ENCODE measurements at regions not wholly inside any gene's neighbourhood (a gene's known extent, or its start where the extent isn't known, plus 50 kb on each side); places are given as distances from the start of the nearest gene placed in this dataset.

GRCh38 chr16:79713609-79714309 is 113.2 kb upstream of the MAF start:
- Mint-ChIP-seq H3K4me1 (ENCODE audit: low read depth) (peaks cover 39% of the 10 kb centered on the region), H3K27me3 (ENCODE audit: low read depth) (no peaks in the 10 kb centered on the region), H3K27ac (no peak overlapping the region), H3K4me3 (ENCODE audit: low read depth) (peak overlapping the region; percentile 63), H3K36me3 (ENCODE audit: low read depth) (peaks cover 10% of the 10 kb centered on the region), H3K9me3 (peaks cover 14% of the 10 kb centered on the region)
- intact Hi-C loops (cut with micrococcal nuclease), result loop anchor here (10.0 kb wide), 2 partner anchors 639 to 939 kb away; no protein-coding TSS in a partner anchor
- no peak for DNase-seq (ENCODE audit: low spot score)

GRCh38 chr16:79712276-79712675 is 111.7 kb upstream of the MAF start:
- Mint-ChIP-seq H3K4me1 (ENCODE audit: low read depth) (peaks cover 34% of the 10 kb centered on the region), H3K9me3 (peaks cover 14% of the 10 kb centered on the region), H3K27me3 (ENCODE audit: low read depth) (no peaks in the 10 kb centered on the region), H3K27ac (no peak overlapping the region), H3K4me3 (ENCODE audit: low read depth) (no peak overlapping the region), H3K36me3 (ENCODE audit: low read depth) (peaks cover 5% of the 10 kb centered on the region)
- intact Hi-C loops (cut with micrococcal nuclease), result loop anchor here (10.0 kb wide), 2 partner anchors 637 to 937 kb away; no protein-coding TSS in a partner anchor
- no peak for DNase-seq (ENCODE audit: low spot score)

GRCh38 chr16:79707876-79708275 is 107.3 kb upstream of the MAF start:
- DNase-seq (ENCODE audit: low spot score), result no peak
- Mint-ChIP-seq H3K36me3 (ENCODE audit: low read depth) (peaks cover 3% of the 10 kb centered on the region), H3K27ac (no peak overlapping the region), H3K27me3 (ENCODE audit: low read depth) (peaks cover 3% of the 10 kb centered on the region), H3K9me3 (peaks cover 5% of the 10 kb centered on the region), H3K4me1 (ENCODE audit: low read depth) (peaks cover 12% of the 10 kb centered on the region), H3K4me3 (ENCODE audit: low read depth) (no peak overlapping the region)
- intact Hi-C loops (cut with micrococcal nuclease), result no loop called here

GRCh38 chr16:79703066-79703465 is 102.5 kb upstream of the MAF start:
- Mint-ChIP-seq H3K36me3 (ENCODE audit: low read depth) (no peaks in the 10 kb centered on the region), H3K9me3 (peaks cover 1% of the 10 kb centered on the region), H3K4me3 (ENCODE audit: low read depth) (no peak overlapping the region), H3K27ac (no peak overlapping the region), H3K4me1 (ENCODE audit: low read depth) (peaks cover 12% of the 10 kb centered on the region), H3K27me3 (ENCODE audit: low read depth) (peaks cover 12% of the 10 kb centered on the region)
- intact Hi-C loops (cut with micrococcal nuclease), result no loop called here
- no peak for DNase-seq (ENCODE audit: low spot score)

DNA sequence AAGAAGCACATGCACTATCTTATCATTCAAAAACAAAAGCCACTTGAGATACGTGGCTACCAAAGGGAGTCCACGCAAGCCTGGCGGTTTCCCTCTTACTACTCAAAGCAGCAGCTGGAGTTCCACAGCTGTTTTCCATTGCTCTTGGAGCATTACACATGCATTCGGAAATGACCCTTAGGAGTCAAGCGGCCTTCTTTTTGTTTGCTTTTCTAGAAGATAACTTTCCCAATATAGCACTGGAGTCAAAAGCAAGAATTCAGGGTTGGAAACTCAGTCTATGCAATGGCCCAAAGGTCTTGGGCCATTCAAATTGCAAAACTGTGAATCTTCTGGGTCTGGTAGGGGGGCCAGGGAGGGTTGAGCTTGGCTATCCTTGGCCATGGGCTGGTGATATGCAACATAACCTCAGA is 97.8 kb upstream of the MAF start:
- peaks cover 12% of the 10 kb centered on the region for H3K27me3 Mint-ChIP-seq (ENCODE audit: low read depth)
- H3K9me3 Mint-ChIP-seq, result peaks cover 26% of the 10 kb centered on the region
- no peak for DNase-seq (ENCODE audit: low spot score)
- peaks cover 10% of the 10 kb centered on the region for H3K4me1 Mint-ChIP-seq (ENCODE audit: low read depth)
- H3K4me3 Mint-ChIP-seq (ENCODE audit: low read depth), result no peak overlapping the region
- no peaks in the 10 kb centered on the region for H3K36me3 Mint-ChIP-seq (ENCODE audit: low read depth)
- no peak overlapping the region for H3K27ac Mint-ChIP-seq
- intact Hi-C loops (cut with micrococcal nuclease), result no loop called here

- H3K27me3 Mint-ChIP-seq (ENCODE audit: low read depth), result peaks cover 12% of the 10 kb centered on the region
- intact Hi-C loops (cut with micrococcal nuclease), result no loop called here
- H3K36me3 Mint-ChIP-seq (ENCODE audit: low read depth), result no peaks in the 10 kb centered on the region
- no peak for DNase-seq (ENCODE audit: low spot score)
- H3K4me3 Mint-ChIP-seq (ENCODE audit: low read depth), result no peak overlapping the region
- H3K4me1 Mint-ChIP-seq (ENCODE audit: low read depth), result peaks cover 10% of the 10 kb centered on the region
- peaks cover 30% of the 10 kb centered on the region for H3K9me3 Mint-ChIP-seq
- no peak overlapping the region for H3K27ac Mint-ChIP-seq
Measured at GRCh38 chr16:79697562-79698112, 97.1 kb upstream of the MAF start.

- no peak for DNase-seq (ENCODE audit: low spot score)
- no peaks in the 10 kb centered on the region for H3K36me3 Mint-ChIP-seq (ENCODE audit: low read depth)
Measured at GRCh38 chr16:79691007-79691406, 90.5 kb upstream of the MAF start.

DNA sequence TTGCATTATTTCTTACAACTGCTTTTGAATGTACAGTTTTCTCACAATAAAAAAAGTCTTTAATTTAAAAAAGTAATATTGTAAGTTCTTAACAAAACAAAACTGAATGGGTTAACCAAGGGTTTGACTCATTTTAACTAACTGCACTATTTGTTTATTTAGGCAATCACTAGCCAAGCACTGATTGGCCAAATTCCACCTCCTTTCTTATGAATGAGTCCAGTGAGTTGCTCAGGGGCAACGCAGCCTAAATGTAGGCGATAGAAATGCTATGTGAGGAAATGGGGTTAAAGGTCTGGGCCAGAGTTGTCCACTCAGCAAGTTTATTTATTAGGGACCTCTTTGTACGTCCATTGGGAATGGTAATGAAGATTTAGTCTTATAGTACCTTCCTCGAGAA is 89.6 kb upstream of the MAF start:
- H3K9me3 Mint-ChIP-seq, result peaks cover 17% of the 10 kb centered on the region
- H3K4me1 Mint-ChIP-seq (ENCODE audit: low read depth), result no peaks in the 10 kb centered on the region
- DNase-seq (ENCODE audit: low spot score), result no peak
- intact Hi-C loops (cut with micrococcal nuclease), result no loop called here
- no peak overlapping the region for H3K4me3 Mint-ChIP-seq (ENCODE audit: low read depth)
- H3K36me3 Mint-ChIP-seq (ENCODE audit: low read depth), result no peaks in the 10 kb centered on the region
- peaks cover 18% of the 10 kb centered on the region for H3K27me3 Mint-ChIP-seq (ENCODE audit: low read depth)
- no peak overlapping the region for H3K27ac Mint-ChIP-seq

More at GRCh38 chr16:79691007-79691406, 90.5 kb upstream of the MAF start:
- Mint-ChIP-seq H3K27ac (no peak overlapping the region), H3K4me3 (ENCODE audit: low read depth) (no peak overlapping the region), H3K9me3 (peaks cover 18% of the 10 kb centered on the region), H3K4me1 (ENCODE audit: low read depth) (no peaks in the 10 kb centered on the region), H3K27me3 (ENCODE audit: low read depth) (peaks cover 17% of the 10 kb centered on the region)
- intact Hi-C loops (cut with micrococcal nuclease), result no loop called here

GRCh38 chr16:79687249-79688130 is 87.0 kb upstream of the MAF start:
- H3K4me3 Mint-ChIP-seq (ENCODE audit: low read depth), result no peak overlapping the region
- no peak overlapping the region for H3K27ac Mint-ChIP-seq
- peaks cover 20% of the 10 kb centered on the region for H3K27me3 Mint-ChIP-seq (ENCODE audit: low read depth)

GRCh38 chr16:79685871-79686270 is 85.3 kb upstream of the MAF start:
- peaks cover 18% of the 10 kb centered on the region for H3K27me3 Mint-ChIP-seq (ENCODE audit: low read depth)
- DNase-seq (ENCODE audit: low spot score), result no peak
- no peaks in the 10 kb centered on the region for H3K4me1 Mint-ChIP-seq (ENCODE audit: low read depth)
- intact Hi-C loops (cut with micrococcal nuclease), result no loop called here
- no peak overlapping the region for H3K27ac Mint-ChIP-seq
- H3K4me3 Mint-ChIP-seq (ENCODE audit: low read depth), result no peak overlapping the region
- H3K9me3 Mint-ChIP-seq, result no peaks in the 10 kb centered on the region
- no peaks in the 10 kb centered on the region for H3K36me3 Mint-ChIP-seq (ENCODE audit: low read depth)

More at GRCh38 chr16:79687249-79688130, 87.0 kb upstream of the MAF start:
- Mint-ChIP-seq H3K9me3 (no peaks in the 10 kb centered on the region), H3K4me1 (ENCODE audit: low read depth) (no peaks in the 10 kb centered on the region), H3K36me3 (ENCODE audit: low read depth) (no peaks in the 10 kb centered on the region)
- intact Hi-C loops (cut with micrococcal nuclease), result no loop called here
- DNase-seq (ENCODE audit: low spot score), result no peak

GRCh38 chr16:79679334-79679733 is 78.8 kb upstream of the MAF start:
- intact Hi-C loops (cut with micrococcal nuclease), result loop anchor here (1.0 to 5.0 kb wide), 2 partner anchors 31 to 52 kb away; no protein-coding TSS in a partner anchor
- Mint-ChIP-seq H3K9me3 (no peaks in the 10 kb centered on the region), H3K36me3 (ENCODE audit: low read depth) (no peaks in the 10 kb centered on the region), H3K27ac (no peak overlapping the region), H3K27me3 (ENCODE audit: low read depth) (peaks cover 18% of the 10 kb centered on the region), H3K4me3 (ENCODE audit: low read depth) (no peak overlapping the region), H3K4me1 (ENCODE audit: low read depth) (no peaks in the 10 kb centered on the region)
- no peak for DNase-seq (ENCODE audit: low spot score)

- Mint-ChIP-seq H3K4me1 (ENCODE audit: low read depth) (no peaks in the 10 kb centered on the region), H3K4me3 (ENCODE audit: low read depth) (no peak overlapping the region), H3K27ac (no peak overlapping the region), H3K36me3 (ENCODE audit: low read depth) (no peaks in the 10 kb centered on the region), H3K27me3 (ENCODE audit: low read depth) (peaks cover 21% of the 10 kb centered on the region), H3K9me3 (no peaks in the 10 kb centered on the region)
- DNase-seq (ENCODE audit: low spot score), result no peak
- intact Hi-C loops (cut with micrococcal nuclease), result loop anchor here (5.0 kb wide), 1 partner anchor 51 kb away; no protein-coding TSS in a partner anchor
Measured at GRCh38 chr16:79677799-79678530, 77.4 kb upstream of the MAF start.

Measured in activated T-helper 2 cell treated with anti-CD3 and anti-CD28 coated beads, Interferon-gamma antibody, Interleukin-2, Interleukin-4, amounts not matched to agents 10 μg/mL and 5 μg/mL and 100 μg/mL, durations not matched to agents 14 hours and 24 hours and 36 hours (primary cell).